ENCODE measurements at regions not wholly inside any gene's neighbourhood (a gene's known extent, or its start where the extent isn't known, plus 50 kb on each side); places are given as distances from the start of the nearest gene placed in this dataset.

DNA sequence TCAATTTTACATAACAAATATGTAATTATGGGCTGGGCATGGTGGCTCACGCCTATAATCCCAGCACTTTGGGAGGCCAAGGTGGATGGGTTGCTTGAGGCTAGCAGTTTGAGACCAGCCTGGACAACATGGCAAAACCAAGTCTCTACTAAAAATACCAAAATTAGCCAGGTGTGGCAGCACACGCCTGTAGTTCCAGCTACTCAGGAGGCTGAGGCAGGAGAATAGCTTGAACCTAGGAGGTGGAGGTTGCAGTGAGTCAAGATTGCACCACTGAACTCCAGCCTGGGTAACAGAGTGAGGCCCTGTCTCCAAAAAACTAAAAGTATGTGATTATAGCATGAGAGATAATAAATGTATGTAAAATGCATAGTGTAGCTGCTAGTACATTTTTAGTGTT, 229.0 kb downstream of the PPARGC1A start:
- no peak overlapping the region for H3K4me2 ChIP-seq (ENCODE audit: low read depth, low read length)
- H3F3A ChIP-seq (ENCODE audit: insufficient read depth, low read length) = no peaks in the 10 kb centered on the region
- H2AFZ ChIP-seq (ENCODE audit: low read length) = no peak overlapping the region
- H4K20me1 ChIP-seq (ENCODE audit: insufficient read depth, low read length) = no peaks in the 10 kb centered on the region
- H3K79me2 ChIP-seq (ENCODE audit: low read length) = no peaks in the 10 kb centered on the region
- no peak for DNase-seq
- H3K9ac ChIP-seq (ENCODE audit: low read length) = no peak overlapping the region
- H3K36me3 ChIP-seq (replicated peaks; ENCODE audit: insufficient read depth, low read length) = no peaks in the 10 kb centered on the region
- no peaks in the 10 kb centered on the region for H3K9me3 ChIP-seq (replicated peaks; ENCODE audit: insufficient read depth, low read length)
- no peak overlapping the region for H3K27ac ChIP-seq (ENCODE audit: low read length)
- no peaks in the 10 kb centered on the region for H3K9me2 ChIP-seq (replicated peaks; ENCODE audit: insufficient read depth, low read length)
- no peaks in the 10 kb centered on the region for H3K4me1 ChIP-seq (ENCODE audit: low read length)
- no peaks in the 10 kb centered on the region for H3K27me3 ChIP-seq (replicated peaks; ENCODE audit: insufficient read depth, low read length)
- H3K4me3 ChIP-seq (ENCODE audit: low read length) = no peak overlapping the region
- no peak for TF ChIP-seq EZH2phosphoT487 (IDR thresholded peaks at IDR 0.05; ENCODE audit: low read length)
- TF ChIP-seq, protein P1, sequence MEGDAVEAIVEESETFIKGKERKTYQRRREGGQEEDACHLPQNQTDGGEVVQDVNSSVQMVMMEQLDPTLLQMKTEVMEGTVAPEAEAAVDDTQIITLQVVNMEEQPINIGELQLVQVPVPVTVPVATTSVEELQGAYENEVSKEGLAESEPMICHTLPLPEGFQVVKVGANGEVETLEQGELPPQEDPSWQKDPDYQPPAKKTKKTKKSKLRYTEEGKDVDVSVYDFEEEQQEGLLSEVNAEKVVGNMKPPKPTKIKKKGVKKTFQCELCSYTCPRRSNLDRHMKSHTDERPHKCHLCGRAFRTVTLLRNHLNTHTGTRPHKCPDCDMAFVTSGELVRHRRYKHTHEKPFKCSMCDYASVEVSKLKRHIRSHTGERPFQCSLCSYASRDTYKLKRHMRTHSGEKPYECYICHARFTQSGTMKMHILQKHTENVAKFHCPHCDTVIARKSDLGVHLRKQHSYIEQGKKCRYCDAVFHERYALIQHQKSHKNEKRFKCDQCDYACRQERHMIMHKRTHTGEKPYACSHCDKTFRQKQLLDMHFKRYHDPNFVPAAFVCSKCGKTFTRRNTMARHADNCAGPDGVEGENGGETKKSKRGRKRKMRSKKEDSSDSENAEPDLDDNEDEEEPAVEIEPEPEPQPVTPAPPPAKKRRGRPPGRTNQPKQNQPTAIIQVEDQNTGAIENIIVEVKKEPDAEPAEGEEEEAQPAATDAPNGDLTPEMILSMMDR (IDR thresholded peaks at IDR 0.05; ENCODE audit: low read length) = 0 out of 2 replicates have a peak, but pooled peaks have one; percentile 10
- TF ChIP-seq EZH2 (optimal IDR thresholded peaks at IDR 0.05; ENCODE audit: low read depth, low read length) = no peak

DNA sequence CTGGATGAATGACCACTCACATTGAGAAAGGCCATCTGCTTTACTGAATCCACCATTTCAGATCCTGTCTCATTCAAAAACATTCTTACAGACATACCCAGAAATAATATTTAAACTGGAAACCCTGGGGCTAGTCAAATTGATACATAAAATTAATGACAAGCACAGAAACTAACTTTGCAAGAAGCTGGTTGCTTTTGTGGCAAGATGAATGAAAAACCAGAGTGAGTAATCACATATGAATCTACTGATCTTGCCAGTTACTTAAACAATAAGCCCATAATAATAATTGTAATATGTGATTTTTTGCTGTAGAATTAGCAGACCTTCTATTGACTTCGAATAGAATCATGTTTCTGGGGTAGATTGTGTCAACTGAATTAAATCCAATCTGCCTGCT, 235.1 kb downstream of the PPARGC1A start:
- Histone ChIP-seq H4K20me1 (ENCODE audit: insufficient read depth, low read length) (no peaks in the 10 kb centered on the region), H3K36me3 (replicated peaks; ENCODE audit: insufficient read depth, low read length) (no peaks in the 10 kb centered on the region), H3K4me3 (ENCODE audit: low read length) (no peak overlapping the region), H3K27ac (ENCODE audit: low read length) (no peak overlapping the region), H3K4me2 (ENCODE audit: low read depth, low read length) (no peak overlapping the region), H3K9me2 (replicated peaks; ENCODE audit: insufficient read depth, low read length) (no peaks in the 10 kb centered on the region), H3K27me3 (replicated peaks; ENCODE audit: insufficient read depth, low read length) (no peaks in the 10 kb centered on the region), H3K9me3 (replicated peaks; ENCODE audit: insufficient read depth, low read length) (no peaks in the 10 kb centered on the region), H2AFZ (ENCODE audit: low read length) (no peak overlapping the region), H3K79me2 (ENCODE audit: low read length) (no peaks in the 10 kb centered on the region), H3F3A (ENCODE audit: insufficient read depth, low read length) (no peaks in the 10 kb centered on the region), H3K9ac (ENCODE audit: low read length) (no peak overlapping the region), H3K4me1 (ENCODE audit: low read length) (no peaks in the 10 kb centered on the region)
- DNase-seq = no peak
- TF ChIP-seq EZH2phosphoT487 (IDR thresholded peaks at IDR 0.05; ENCODE audit: low read length) (no peak), EZH2 (optimal IDR thresholded peaks at IDR 0.05; ENCODE audit: low read depth, low read length) (no peak)
- TF ChIP-seq, protein P1 (IDR thresholded peaks at IDR 0.05; ENCODE audit: low read length) = no peak

DNA sequence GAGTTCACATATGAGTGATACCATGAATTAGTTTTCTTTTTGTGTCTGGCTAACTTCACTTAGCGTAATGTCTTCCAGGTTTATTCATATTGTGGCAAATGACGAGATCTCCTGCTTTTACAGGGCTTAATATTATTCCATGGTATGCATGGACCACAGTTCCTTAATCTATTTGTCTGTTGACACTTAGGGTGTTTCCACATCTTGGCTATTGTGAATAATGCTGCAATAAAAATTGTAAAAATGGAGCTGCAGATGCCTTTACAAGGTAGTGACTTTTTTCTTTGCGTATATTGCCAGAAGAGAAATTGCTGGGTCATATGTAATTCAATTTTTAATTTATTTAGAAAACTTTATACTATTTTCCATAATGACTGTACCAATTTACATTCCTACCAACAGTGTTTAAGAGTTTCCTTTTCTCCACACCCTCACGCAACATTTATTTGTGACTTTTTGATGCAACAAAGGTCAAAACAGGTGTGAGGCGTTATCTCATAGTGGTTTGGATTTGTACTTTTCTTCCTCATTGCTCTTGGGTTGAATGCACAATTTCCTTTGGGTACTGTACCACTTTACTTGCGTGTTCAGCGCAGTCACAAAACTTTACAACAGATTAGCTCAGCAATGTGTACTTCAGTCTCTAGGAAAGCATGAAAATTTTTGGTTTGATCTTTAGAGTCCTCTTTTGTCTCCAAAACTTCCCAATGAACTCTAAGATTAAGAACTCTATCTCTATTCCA, 240.8 kb downstream of the PPARGC1A start:
- TF ChIP-seq EZH2phosphoT487 (IDR thresholded peaks at IDR 0.05; ENCODE audit: low read length) (no peak), EZH2 (optimal IDR thresholded peaks at IDR 0.05; ENCODE audit: low read depth, low read length) (no peak)
- TF ChIP-seq, protein P1 (IDR thresholded peaks at IDR 0.05; ENCODE audit: low read length) = no peak

More for the DNA sequence above, 240.8 kb downstream of the PPARGC1A start:
- Histone ChIP-seq H3K27ac (ENCODE audit: low read length) (no peak overlapping the region), H3K9me3 (replicated peaks; ENCODE audit: insufficient read depth, low read length) (no peaks in the 10 kb centered on the region), H3K27me3 (replicated peaks; ENCODE audit: insufficient read depth, low read length) (no peaks in the 10 kb centered on the region), H2AFZ (ENCODE audit: low read length) (no peak overlapping the region), H3K4me1 (ENCODE audit: low read length) (no peaks in the 10 kb centered on the region), H3K4me2 (ENCODE audit: low read depth, low read length) (no peak overlapping the region), H3K9me2 (replicated peaks; ENCODE audit: insufficient read depth, low read length) (no peaks in the 10 kb centered on the region), H3K36me3 (replicated peaks; ENCODE audit: insufficient read depth, low read length) (no peaks in the 10 kb centered on the region), H3K9ac (ENCODE audit: low read length) (no peak overlapping the region), H4K20me1 (ENCODE audit: insufficient read depth, low read length) (no peaks in the 10 kb centered on the region), H3K79me2 (ENCODE audit: low read length) (no peaks in the 10 kb centered on the region), H3K4me3 (ENCODE audit: low read length) (no peak overlapping the region), H3F3A (ENCODE audit: insufficient read depth, low read length) (no peaks in the 10 kb centered on the region)
- DNase-seq = no peak
